Astrocyte (in vitro differentiated cells and primary cell): ENCODE measurements at regions not wholly inside any gene's neighbourhood (a gene's known extent, or its start where the extent isn't known, plus 50 kb on each side); places are given as distances from the start of the nearest gene placed in this dataset.

Experiments used
- DNase-seq: peaks from one replicate; pipeline ENCODE4 v3.0.0-alpha.2; 2010; ENCODE audit warnings: low read depth
- FAIRE-seq: peaks from 2 replicates; lab custom pipeline; 2011; peaks lifted over from hg19 to GRCh38; lab: Jason Lieb, UNC
- H2AFZ ChIP-seq: 2 replicates; pipeline ENCODE4 v1.6.0; 2012; ENCODE audit warnings: low read depth, low read length, inconsistent platforms
- H3K27ac ChIP-seq: 2 replicates; pipeline ENCODE4 v1.5.1; 2011; ENCODE audit warnings: low read depth, low read length, inconsistent platforms
- H3K27me3 ChIP-seq: 2 replicates; pipeline ENCODE4 v1.6.0; 2011; ENCODE audit warnings: low read length, inconsistent platforms; ENCODE audit not compliant: insufficient read depth
- H3K36me3 ChIP-seq: 2 replicates; pipeline ENCODE4 v1.5.1; 2011; ENCODE audit warnings: low read length, inconsistent platforms; ENCODE audit not compliant: insufficient read depth
- H3K4me1 ChIP-seq: 2 replicates; pipeline ENCODE4 v1.5.1; 2011; ENCODE audit warnings: low read length, inconsistent platforms; ENCODE audit not compliant: insufficient read depth
- H3K4me2 ChIP-seq: 2 replicates; pipeline ENCODE4 v1.6.0; 2012; ENCODE audit warnings: low read length, inconsistent platforms
- H3K4me3 ChIP-seq: 2 replicates; pipeline ENCODE4 v1.5.1; 2011; ENCODE audit warnings: low read depth, mild to moderate bottlenecking, low read length, inconsistent platforms; ENCODE audit not compliant: insufficient read depth
- H3K79me2 ChIP-seq: 2 replicates; pipeline ENCODE4 v1.6.0; 2012; ENCODE audit warnings: mild to moderate bottlenecking, low read length, inconsistent platforms; ENCODE audit not compliant: insufficient read depth
- H3K9ac ChIP-seq: 2 replicates; pipeline ENCODE4 v1.6.0; 2012; ENCODE audit warnings: mild to moderate bottlenecking, low read length, inconsistent platforms
- H3K9me3 ChIP-seq: 2 replicates; pipeline ENCODE4 v1.5.1; 2012; ENCODE audit warnings: low read depth, mild to moderate bottlenecking, low read length, inconsistent platforms; ENCODE audit not compliant: insufficient read depth
- H4K20me1 ChIP-seq: 2 replicates; pipeline ENCODE4 v1.6.0; 2012; ENCODE audit warnings: low read length, inconsistent platforms; ENCODE audit not compliant: insufficient read depth
- H3K27ac Mint-ChIP-seq: one replicate; pipeline ENCODE4 v1.8.0; 2021; ENCODE audit warnings: mild to moderate bottlenecking, mixed read lengths; ENCODE audit not compliant: unreplicated experiment
- H3K27me3 Mint-ChIP-seq: one replicate; pipeline ENCODE4 v1.8.0; 2021; ENCODE audit warnings: low read depth, mixed read lengths; ENCODE audit not compliant: unreplicated experiment
- H3K36me3 Mint-ChIP-seq: one replicate; pipeline ENCODE4 v1.8.0; 2021; ENCODE audit warnings: low read depth, mixed read lengths; ENCODE audit not compliant: unreplicated experiment
- H3K4me1 Mint-ChIP-seq: one replicate; pipeline ENCODE4 v1.8.0; 2021; ENCODE audit warnings: low read depth, mixed read lengths; ENCODE audit not compliant: unreplicated experiment
- H3K4me3 Mint-ChIP-seq: one replicate; pipeline ENCODE4 v1.8.0; 2021; ENCODE audit warnings: mild to moderate bottlenecking, moderate library complexity, mixed read lengths; ENCODE audit not compliant: unreplicated experiment
- H3K9me3 Mint-ChIP-seq: one replicate; pipeline ENCODE4 v1.8.0; 2021; ENCODE audit warnings: mild to moderate bottlenecking, mixed read lengths; ENCODE audit not compliant: unreplicated experiment
- EZH2 ChIP-seq: IDR thresholded peaks from 2 replicates; pipeline ENCODE4 v1.6.1; 2012; ENCODE audit warnings: mild to moderate bottlenecking, low read length, inconsistent platforms; ENCODE audit not compliant: insufficient read depth
- TF ChIP-seq, protein P1 (sequence below): IDR thresholded peaks from 2 replicates; pipeline ENCODE4 v1.5.1; 2011; ENCODE audit warnings: low read depth, mild to moderate bottlenecking, inconsistent platforms, low read length, moderate library complexity; ENCODE audit not compliant: insufficient read depth

DNA sequence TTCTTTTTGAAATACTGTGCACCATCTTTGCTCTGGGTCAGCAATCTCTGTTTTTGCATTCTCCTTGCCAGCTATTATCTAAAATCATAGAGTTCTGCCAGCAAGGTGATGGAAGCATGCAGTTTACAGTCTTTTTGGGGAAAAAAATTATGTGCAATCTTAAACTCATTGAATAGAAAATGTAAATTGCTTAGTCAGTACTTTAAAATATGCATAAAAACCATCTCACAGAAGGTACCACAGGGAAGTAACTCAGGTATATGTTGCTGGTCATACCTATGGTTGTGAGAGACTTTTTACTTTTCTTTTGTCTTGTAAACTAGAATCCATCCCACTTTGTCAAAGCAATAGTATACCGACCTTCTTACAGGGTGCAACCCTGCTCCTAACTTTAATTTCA lies 469.8 kb upstream of the ANO3 start:
- Histone ChIP-seq H3K36me3 (no peaks in the 10 kb centered on the region), H2AFZ (no peak overlapping the region), H3K27ac (no peak overlapping the region), H3K4me3 (no peak overlapping the region), H3K9me3 (no peaks in the 10 kb centered on the region), H3K4me2 (no peak overlapping the region), H3K27me3 (no peaks in the 10 kb centered on the region), H3K4me1 (no peaks in the 10 kb centered on the region), H3K9ac (no peak overlapping the region), H4K20me1 (no peaks in the 10 kb centered on the region), H3K79me2 (no peaks in the 10 kb centered on the region)
- Mint-ChIP-seq H3K27ac (no peak overlapping the region), H3K36me3 (no peaks in the 10 kb centered on the region), H3K9me3 (no peaks in the 10 kb centered on the region), H3K4me1 (peaks cover 3% of the 10 kb centered on the region), H3K4me3 (no peak overlapping the region), H3K27me3 (no peaks in the 10 kb centered on the region)
- DNase-seq = no peak
- TF ChIP-seq, protein P1, sequence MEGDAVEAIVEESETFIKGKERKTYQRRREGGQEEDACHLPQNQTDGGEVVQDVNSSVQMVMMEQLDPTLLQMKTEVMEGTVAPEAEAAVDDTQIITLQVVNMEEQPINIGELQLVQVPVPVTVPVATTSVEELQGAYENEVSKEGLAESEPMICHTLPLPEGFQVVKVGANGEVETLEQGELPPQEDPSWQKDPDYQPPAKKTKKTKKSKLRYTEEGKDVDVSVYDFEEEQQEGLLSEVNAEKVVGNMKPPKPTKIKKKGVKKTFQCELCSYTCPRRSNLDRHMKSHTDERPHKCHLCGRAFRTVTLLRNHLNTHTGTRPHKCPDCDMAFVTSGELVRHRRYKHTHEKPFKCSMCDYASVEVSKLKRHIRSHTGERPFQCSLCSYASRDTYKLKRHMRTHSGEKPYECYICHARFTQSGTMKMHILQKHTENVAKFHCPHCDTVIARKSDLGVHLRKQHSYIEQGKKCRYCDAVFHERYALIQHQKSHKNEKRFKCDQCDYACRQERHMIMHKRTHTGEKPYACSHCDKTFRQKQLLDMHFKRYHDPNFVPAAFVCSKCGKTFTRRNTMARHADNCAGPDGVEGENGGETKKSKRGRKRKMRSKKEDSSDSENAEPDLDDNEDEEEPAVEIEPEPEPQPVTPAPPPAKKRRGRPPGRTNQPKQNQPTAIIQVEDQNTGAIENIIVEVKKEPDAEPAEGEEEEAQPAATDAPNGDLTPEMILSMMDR = no peak
- TF ChIP-seq EZH2 = no peak
- no peak for FAIRE-seq

DNA sequence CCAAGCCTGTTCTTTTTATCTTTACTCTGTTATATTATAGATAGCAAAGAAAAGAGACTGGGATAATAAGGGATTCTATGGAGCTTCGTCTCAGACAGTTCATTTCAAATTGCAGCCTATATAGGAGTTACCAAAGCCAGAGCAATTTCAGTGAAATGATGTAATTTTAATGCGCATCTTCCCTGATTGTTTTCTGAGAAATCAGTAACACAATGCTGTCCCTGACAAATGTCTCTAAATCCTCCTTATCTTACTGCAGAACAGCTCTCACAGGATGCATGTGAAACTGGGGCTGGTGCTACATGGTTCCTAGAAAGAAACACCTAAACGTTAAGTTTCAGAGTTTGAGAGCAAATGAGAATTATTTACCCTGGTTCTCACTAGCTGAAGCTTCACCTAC lies 467.9 kb upstream of the ANO3 start:
- H3K9ac ChIP-seq = no peak overlapping the region
- H3K36me3 ChIP-seq = no peaks in the 10 kb centered on the region
- Mint-ChIP-seq H3K9me3 (no peaks in the 10 kb centered on the region), H3K27me3 (no peaks in the 10 kb centered on the region), H3K4me3 (no peak overlapping the region), H3K36me3 (no peaks in the 10 kb centered on the region), H3K27ac (no peak overlapping the region), H3K4me1 (peaks cover 3% of the 10 kb centered on the region)
- no peak overlapping the region for H2AFZ ChIP-seq
- no peaks in the 10 kb centered on the region for H3K4me1 ChIP-seq
- no peaks in the 10 kb centered on the region for H3K79me2 ChIP-seq
- FAIRE-seq = no peak
- no peak for DNase-seq
- no peaks in the 10 kb centered on the region for H3K27me3 ChIP-seq
- no peak overlapping the region for H3K27ac ChIP-seq
- H4K20me1 ChIP-seq = no peaks in the 10 kb centered on the region
- H3K4me2 ChIP-seq = no peak overlapping the region
- H3K9me3 ChIP-seq = no peaks in the 10 kb centered on the region
- no peak overlapping the region for H3K4me3 ChIP-seq
- TF ChIP-seq, protein P1 = no peak
- TF ChIP-seq EZH2 = no peak

DNA sequence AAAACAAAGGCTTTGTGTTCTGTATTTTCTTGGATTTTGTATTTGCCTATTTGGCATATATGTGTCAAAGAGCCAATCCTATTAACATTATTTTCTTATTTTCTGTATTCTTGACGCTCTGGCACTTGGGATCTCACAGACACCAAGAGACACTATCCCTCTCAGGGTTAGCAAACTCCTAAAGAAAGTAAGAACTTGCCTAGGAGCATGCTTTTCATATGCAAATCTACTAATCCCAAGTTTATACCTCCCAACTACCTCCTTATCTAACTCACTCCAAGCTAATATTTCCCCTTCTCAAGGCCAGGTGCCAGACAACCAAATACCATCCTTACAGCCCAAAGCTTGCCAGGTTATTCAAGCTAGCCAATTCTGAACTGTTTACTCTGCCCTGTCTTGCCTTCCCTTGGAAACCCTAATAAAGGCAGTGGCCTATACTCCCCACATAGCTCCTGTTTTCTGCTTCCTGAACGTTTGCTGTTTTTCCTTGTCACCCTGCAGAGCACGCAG lies 455.4 kb upstream of the ANO3 start:
- TF ChIP-seq, protein P1 = no peak
- TF ChIP-seq EZH2 = no peak
- Histone ChIP-seq H3K36me3 (no peaks in the 10 kb centered on the region), H3K27ac (no peak overlapping the region), H3K4me1 (no peaks in the 10 kb centered on the region), H3K27me3 (no peaks in the 10 kb centered on the region), H3K4me3 (no peak overlapping the region), H4K20me1 (no peaks in the 10 kb centered on the region), H3K9me3 (no peaks in the 10 kb centered on the region), H2AFZ (no peak overlapping the region), H3K9ac (no peak overlapping the region), H3K79me2 (no peaks in the 10 kb centered on the region), H3K4me2 (no peak overlapping the region)
- H3K27ac Mint-ChIP-seq = no peak overlapping the region
- no peaks in the 10 kb centered on the region for H3K27me3 Mint-ChIP-seq
- no peak for FAIRE-seq
- H3K36me3 Mint-ChIP-seq = no peaks in the 10 kb centered on the region
- peaks cover 3% of the 10 kb centered on the region for H3K9me3 Mint-ChIP-seq
- no peak overlapping the region for H3K4me3 Mint-ChIP-seq
- DNase-seq = no peak
- no peaks in the 10 kb centered on the region for H3K4me1 Mint-ChIP-seq
